COLO829 (cell line): ENCODE measurements at regions not wholly inside any gene's neighbourhood (a gene's known extent, or its start where the extent isn't known, plus 50 kb on each side); places are given as distances from the start of the nearest gene placed in this dataset.

Experiments used
- DNase-seq: peaks from one replicate; pipeline ENCODE4 v3.0.0; 2012; ENCODE audit warnings: low spot score

- DNase-seq = no peak
Measured at GRCh38 chr4:125135652-125136051, 179.1 kb upstream of the FAT4 start.

- DNase-seq = no peak
Measured at GRCh38 chr4:125132729-125133128, 182.0 kb upstream of the FAT4 start.

GRCh38 chr4:125131891-125132680, 182.7 kb upstream of the FAT4 start:
- DNase-seq = no peak

GRCh38 chr4:125125276-125125675, 189.5 kb upstream of the FAT4 start:
- no peak for DNase-seq

GRCh38 chr4:125123570-125124109, 191.1 kb upstream of the FAT4 start:
- no peak for DNase-seq

- DNase-seq = no peak
Measured at GRCh38 chr4:125121581-125121980, 193.2 kb upstream of the FAT4 start.

- no peak for DNase-seq
Measured at GRCh38 chr4:125116431-125116830, 198.3 kb upstream of the FAT4 start.

- DNase-seq = no peak
Measured at GRCh38 chr4:125115941-125116340, 198.8 kb upstream of the FAT4 start.

GRCh38 chr4:125115476-125115875, 199.3 kb upstream of the FAT4 start:
- no peak for DNase-seq

GRCh38 chr4:125112536-125112935, 202.2 kb upstream of the FAT4 start:
- no peak for DNase-seq

GRCh38 chr4:125111323-125111722, 203.4 kb upstream of the FAT4 start:
- DNase-seq = no peak

GRCh38 chr4:125105561-125105960, 209.2 kb upstream of the FAT4 start:
- DNase-seq = no peak

- DNase-seq = no peak
Measured at GRCh38 chr4:125104616-125105015, 210.1 kb upstream of the FAT4 start.

GRCh38 chr4:125101719-125102118, 213.0 kb upstream of the FAT4 start:
- no peak for DNase-seq

- no peak for DNase-seq
Measured at GRCh38 chr4:125097729-125098128, 217.0 kb upstream of the FAT4 start.

- no peak for DNase-seq
Measured at GRCh38 chr4:125096662-125097061, 218.1 kb upstream of the FAT4 start.

GRCh38 chr4:125091541-125091940, 223.2 kb upstream of the FAT4 start:
- DNase-seq = no peak

GRCh38 chr4:125091101-125091500, 223.7 kb upstream of the FAT4 start:
- DNase-seq = no peak

- no peak for DNase-seq
Measured at GRCh38 chr4:125084608-125085007, 230.1 kb upstream of the FAT4 start.

GRCh38 chr4:125082729-125083417, 231.9 kb upstream of the FAT4 start:
- DNase-seq = no peak

GRCh38 chr4:125072269-125072668, 242.5 kb upstream of the FAT4 start:
- no peak for DNase-seq

GRCh38 chr4:125070861-125071260, 243.9 kb upstream of the FAT4 start:
- no peak for DNase-seq
